Mesendoderm (in vitro differentiated cells): ENCODE measurements at regions not wholly inside any gene's neighbourhood (a gene's known extent, or its start where the extent isn't known, plus 50 kb on each side); places are given as distances from the start of the nearest gene placed in this dataset.
"Not testable (repeated sequence)": the region's sequence is repeated elsewhere in the genome, so short reads cannot be mapped to it uniquely, and the experiment has no call there.

Experiments used
- DNase-seq: peaks from one replicate; pipeline ENCODE4 v3.0.0; 2013
- H2AK5ac ChIP-seq: 2 replicates; pipeline ENCODE4 v1.6.1; 2013; ENCODE audit warnings: low read length, inconsistent platforms
- H2BK120ac ChIP-seq: 2 replicates; pipeline ENCODE4 v1.6.1; 2013; ENCODE audit warnings: low read depth, mild to moderate bottlenecking, low read length, moderate library complexity, mixed read lengths
- H2BK15ac ChIP-seq: replicated peaks from 2 replicates; pipeline ENCODE4 v1.6.1; 2013; ENCODE audit warnings: low read depth, mild to moderate bottlenecking, moderate library complexity
- H2BK5ac ChIP-seq: 2 replicates; pipeline ENCODE4 v1.6.1; 2013; ENCODE audit warnings: low read length, inconsistent platforms
- H3K18ac ChIP-seq: 2 replicates; pipeline ENCODE4 v1.6.1; 2013; ENCODE audit warnings: mild to moderate bottlenecking, low read length, mixed read lengths
- H3K23ac ChIP-seq: one replicate; pipeline ENCODE4 v1.6.1; 2013; ENCODE audit warnings: low read length
- H3K27ac ChIP-seq: 2 replicates; pipeline ENCODE4 v1.5.1; 2013; ENCODE audit warnings: low read depth, mild to moderate bottlenecking, inconsistent platforms, low read length, moderate library complexity
- H3K27me3 ChIP-seq: 2 replicates; pipeline ENCODE4 v1.6.1; 2013; ENCODE audit warnings: low read length, control low read depth, mild to moderate bottlenecking, inconsistent platforms; ENCODE audit not compliant: insufficient read depth, poor library complexity
- H3K36me3 ChIP-seq: 2 replicates; pipeline ENCODE4 v1.6.1; 2013; ENCODE audit warnings: low read length, inconsistent platforms; ENCODE audit not compliant: control insufficient read depth, insufficient read depth
- H3K4ac ChIP-seq: one replicate; pipeline ENCODE4 v1.6.1; 2013; ENCODE audit warnings: low read depth, mild to moderate bottlenecking, low read length, moderate library complexity
- H3K4me1 ChIP-seq: 2 replicates; pipeline ENCODE4 v1.6.1; 2013; ENCODE audit warnings: low read depth, low read length, inconsistent platforms; ENCODE audit not compliant: control insufficient read depth
- H3K4me2 ChIP-seq: 2 replicates; pipeline ENCODE4 v1.6.1; 2013; ENCODE audit warnings: low read length
- H3K4me3 ChIP-seq: 2 replicates; pipeline ENCODE4 v1.5.1; 2013; ENCODE audit warnings: mild to moderate bottlenecking, low read length
- H3K56ac ChIP-seq: one replicate; pipeline ENCODE4 v1.6.1; 2013; ENCODE audit warnings: low read length
- H3K79me1 ChIP-seq: 2 replicates; pipeline ENCODE4 v1.6.1; 2013; ENCODE audit warnings: low read length, inconsistent platforms
- H3K79me2 ChIP-seq: 2 replicates; pipeline ENCODE4 v1.6.1; 2013; ENCODE audit warnings: mild to moderate bottlenecking, low read length; ENCODE audit not compliant: control insufficient read depth, insufficient read depth
- H3K9ac ChIP-seq: 2 replicates; pipeline ENCODE4 v1.6.1; 2013; ENCODE audit warnings: low read length, inconsistent platforms
- H4K5ac ChIP-seq: one replicate; pipeline ENCODE4 v1.6.1; 2013; ENCODE audit warnings: low read length
- H4K8ac ChIP-seq: one replicate; pipeline ENCODE4 v1.6.1; 2013; ENCODE audit warnings: low read depth, mild to moderate bottlenecking, control low read depth, low read length, moderate library complexity
- WGBS: extraction: QIAGEN DNeasy Blood & Tissue Kit; methylation state at CpG from one replicate; pipeline ENCODE4 v1.1.7; 2013; ENCODE audit warnings: low lambda C conversion rate, missing lambda C conversion rate; ENCODE audit not compliant: insufficient coverage; ENCODE audit errors: extremely low coverage; 5-methylcytosine and 5-hydroxymethylcytosine counted together

DNA sequence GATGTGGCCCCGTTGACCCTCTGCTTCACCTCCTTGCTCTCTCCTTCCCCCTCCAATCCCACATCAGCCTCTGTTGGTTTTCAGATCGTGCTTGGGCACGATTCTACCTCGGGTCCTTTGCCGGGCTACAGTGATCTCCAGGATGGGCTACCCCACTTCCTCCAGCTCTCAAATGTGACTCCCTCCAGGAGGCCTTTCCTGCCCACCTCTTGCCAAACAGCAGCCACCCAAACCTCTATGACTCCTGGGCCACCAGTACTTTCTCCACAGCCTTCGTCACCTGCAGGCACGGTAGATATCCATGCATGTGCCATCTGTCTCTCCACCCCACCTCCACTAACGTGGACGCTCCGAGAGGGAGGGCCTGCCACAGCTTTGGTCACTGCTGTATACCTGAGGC is 55.9 kb upstream of the NXT1 start:
- Histone ChIP-seq H3K4me3 (no peak overlapping the region), H2BK5ac (no peak overlapping the region), H3K9ac (no peak overlapping the region), H3K4me1 (no peaks in the 10 kb centered on the region), H3K27me3 (no peaks in the 10 kb centered on the region), H3K79me1 (no peaks in the 10 kb centered on the region), H2BK120ac (no peak overlapping the region), H4K5ac (no peak overlapping the region), H3K36me3 (no peaks in the 10 kb centered on the region), H2AK5ac (no peak overlapping the region), H3K4me2 (no peak overlapping the region), H2BK15ac (no peak overlapping the region), H3K56ac (no peak overlapping the region), H3K23ac (no peak overlapping the region), H3K4ac (no peak overlapping the region), H3K18ac (no peak overlapping the region), H3K27ac (no peak overlapping the region), H4K8ac (no peak overlapping the region), H3K79me2 (no peaks in the 10 kb centered on the region)
- WGBS = no CpG with 5 or more reads among the region's 10 CpGs
- DNase-seq = no peak

DNA sequence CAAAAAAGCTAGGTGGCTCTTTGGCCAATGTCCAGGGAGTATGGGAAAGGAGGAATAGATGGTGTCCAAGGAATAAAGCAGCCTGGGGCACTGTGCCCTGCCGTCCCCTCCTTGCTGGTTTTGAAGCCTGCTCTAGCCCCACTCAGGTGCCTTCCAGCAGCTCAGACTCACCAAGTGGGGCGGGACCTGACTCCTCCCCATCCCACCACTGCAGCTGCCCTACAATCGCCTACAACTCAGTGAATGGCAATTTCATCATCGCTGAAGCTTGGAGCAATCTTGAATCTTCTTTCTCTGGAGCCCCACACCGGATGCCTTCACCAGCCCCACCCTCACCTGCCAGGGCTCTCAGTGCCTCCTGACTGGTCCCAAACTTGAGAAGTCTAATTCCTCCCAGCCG is 56.4 kb upstream of the NXT1 start:
- H3K4me3 ChIP-seq = no peak overlapping the region
- H3K4me1 ChIP-seq = no peaks in the 10 kb centered on the region
- WGBS = no CpG with 5 or more reads among the region's 6 CpGs
- no peak overlapping the region for H3K23ac ChIP-seq
- DNase-seq = no peak
- no peak overlapping the region for H3K9ac ChIP-seq
- H3K27me3 ChIP-seq = no peaks in the 10 kb centered on the region
- H3K4ac ChIP-seq = no peak overlapping the region
- no peak overlapping the region for H3K4me2 ChIP-seq
- no peaks in the 10 kb centered on the region for H3K79me1 ChIP-seq
- H3K79me2 ChIP-seq = no peaks in the 10 kb centered on the region
- H2BK5ac ChIP-seq = no peak overlapping the region
- no peak overlapping the region for H4K5ac ChIP-seq
- no peak overlapping the region for H3K27ac ChIP-seq
- H4K8ac ChIP-seq = no peak overlapping the region
- no peak overlapping the region for H2BK15ac ChIP-seq
- no peak overlapping the region for H2BK120ac ChIP-seq
- H2AK5ac ChIP-seq = no peak overlapping the region
- H3K36me3 ChIP-seq = no peaks in the 10 kb centered on the region
- no peak overlapping the region for H3K56ac ChIP-seq
- H3K18ac ChIP-seq = no peak overlapping the region

DNA sequence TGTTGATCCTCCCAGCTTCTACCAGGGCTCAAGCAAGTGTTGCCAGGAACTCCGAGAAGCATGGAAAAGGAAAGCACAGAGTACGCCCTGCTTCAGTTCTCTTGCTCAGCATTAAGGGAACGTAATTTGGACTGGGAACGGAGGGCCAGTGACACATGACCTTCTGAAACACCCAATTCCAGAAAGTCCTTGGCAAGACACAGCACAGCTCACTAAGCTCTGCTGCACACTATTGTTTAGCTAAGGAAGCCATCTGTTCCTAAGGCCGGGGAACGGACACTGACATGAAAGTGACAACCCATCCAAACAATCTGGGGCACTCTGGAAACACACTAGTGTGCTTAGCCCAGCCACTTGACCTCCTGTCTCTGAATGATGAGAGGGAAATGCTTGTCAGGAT is 56.9 kb upstream of the NXT1 start:
- Histone ChIP-seq H2BK120ac (no peak overlapping the region), H3K9ac (no peak overlapping the region), H3K27ac (no peak overlapping the region), H3K18ac (no peak overlapping the region), H2AK5ac (no peak overlapping the region), H4K5ac (no peak overlapping the region), H3K56ac (no peak overlapping the region), H3K23ac (no peak overlapping the region), H3K79me1 (no peaks in the 10 kb centered on the region), H2BK5ac (no peak overlapping the region), H3K27me3 (no peaks in the 10 kb centered on the region), H4K8ac (no peak overlapping the region), H3K36me3 (no peaks in the 10 kb centered on the region), H3K4me1 (no peaks in the 10 kb centered on the region), H2BK15ac (no peak overlapping the region), H3K4me3 (no peak overlapping the region), H3K79me2 (no peaks in the 10 kb centered on the region), H3K4ac (no peak overlapping the region), H3K4me2 (no peak overlapping the region)
- no peak for DNase-seq
- WGBS = no CpG with 5 or more reads among the region's 6 CpGs

DNA sequence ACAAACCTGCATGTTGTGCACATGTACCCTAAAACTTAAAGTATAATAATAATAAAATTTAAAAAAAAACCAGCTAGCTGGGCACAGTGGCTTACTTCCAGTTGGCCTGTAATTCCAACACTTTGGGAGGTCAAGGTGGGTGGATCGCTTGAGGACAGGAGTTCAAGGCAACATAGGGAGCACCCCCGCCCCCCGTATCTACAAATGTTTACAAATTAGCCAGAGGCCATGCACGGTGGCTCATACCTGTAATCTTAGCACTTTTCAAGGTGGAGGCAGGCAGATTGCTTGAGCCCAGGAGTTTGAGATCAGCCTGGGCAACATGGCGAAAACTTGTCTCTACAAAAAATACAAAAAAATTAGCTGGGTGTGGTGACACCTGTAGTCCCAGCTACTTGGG is 58.3 kb upstream of the NXT1 start:
- H2AK5ac ChIP-seq, H3K18ac ChIP-seq, H3K27me3 ChIP-seq, H3K4me1 ChIP-seq, H3K79me2 ChIP-seq, H2BK15ac ChIP-seq, H3K23ac ChIP-seq, H3K4me2 ChIP-seq, H3K36me3 ChIP-seq, H3K4ac ChIP-seq, H3K27ac ChIP-seq, H3K79me1 ChIP-seq, H3K56ac ChIP-seq, DNase-seq, H3K4me3 ChIP-seq, H4K8ac ChIP-seq, H3K9ac ChIP-seq, H2BK120ac ChIP-seq, H2BK5ac ChIP-seq, H4K5ac ChIP-seq: not testable (repeated sequence)
- WGBS = no CpG with 5 or more reads among the region's 5 CpGs

DNA sequence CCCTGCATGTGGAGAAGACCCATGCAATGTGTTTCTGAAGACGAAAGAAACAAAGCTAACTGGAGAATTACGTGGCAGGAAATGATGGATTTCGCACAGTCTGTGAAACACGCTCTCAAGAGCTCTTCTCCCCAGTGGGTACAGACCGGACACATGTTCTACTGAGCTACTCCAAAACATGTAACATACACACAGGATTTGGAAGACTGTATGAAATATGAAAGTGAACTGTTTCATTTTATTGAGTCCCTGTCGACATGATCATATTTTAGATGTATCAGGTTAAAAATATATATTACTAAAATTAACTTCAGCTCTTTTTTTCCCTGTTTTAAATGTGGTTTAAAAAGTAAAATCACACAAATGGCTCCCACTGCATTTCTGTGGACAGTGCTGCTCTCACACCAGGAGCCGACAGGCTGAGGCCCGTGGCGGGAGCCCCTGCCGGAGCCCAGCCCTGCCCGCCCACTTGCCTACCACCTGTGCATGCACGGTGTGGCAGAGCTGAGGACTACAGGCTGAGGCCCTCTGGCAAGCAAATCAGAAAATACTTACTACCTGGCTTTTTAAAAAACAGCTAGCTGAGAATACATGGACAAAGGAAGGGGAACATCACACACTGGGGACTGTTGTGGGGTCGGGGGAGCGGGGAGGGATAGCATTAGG is 58.9 kb upstream of the NXT1 start:
- Histone ChIP-seq H3K27me3 (no peaks in the 10 kb centered on the region), H2BK120ac (no peak overlapping the region), H3K79me2 (no peaks in the 10 kb centered on the region), H3K4me2 (no peak overlapping the region), H3K23ac (no peak overlapping the region), H3K4me3 (no peak overlapping the region), H3K4me1 (no peaks in the 10 kb centered on the region), H2BK15ac (no peak overlapping the region), H3K4ac (no peak overlapping the region), H3K56ac (no peak overlapping the region), H2BK5ac (no peak overlapping the region), H3K36me3 (no peaks in the 10 kb centered on the region), H4K5ac (no peak overlapping the region), H3K9ac (no peak overlapping the region), H3K18ac (no peak overlapping the region), H4K8ac (no peak overlapping the region), H3K79me1 (no peaks in the 10 kb centered on the region), H3K27ac (no peak overlapping the region), H2AK5ac (no peak overlapping the region)
- DNase-seq = no peak
- WGBS = no CpG with 5 or more reads among the region's 14 CpGs
